ENCODE measurements at regions not wholly inside any gene's neighbourhood (a gene's known extent, or its start where the extent isn't known, plus 50 kb on each side); places are given as distances from the start of the nearest gene placed in this dataset.
"Not testable (repeated sequence)": the region's sequence is repeated elsewhere in the genome, so short reads cannot be mapped to it uniquely, and the experiment has no call there.

DNA sequence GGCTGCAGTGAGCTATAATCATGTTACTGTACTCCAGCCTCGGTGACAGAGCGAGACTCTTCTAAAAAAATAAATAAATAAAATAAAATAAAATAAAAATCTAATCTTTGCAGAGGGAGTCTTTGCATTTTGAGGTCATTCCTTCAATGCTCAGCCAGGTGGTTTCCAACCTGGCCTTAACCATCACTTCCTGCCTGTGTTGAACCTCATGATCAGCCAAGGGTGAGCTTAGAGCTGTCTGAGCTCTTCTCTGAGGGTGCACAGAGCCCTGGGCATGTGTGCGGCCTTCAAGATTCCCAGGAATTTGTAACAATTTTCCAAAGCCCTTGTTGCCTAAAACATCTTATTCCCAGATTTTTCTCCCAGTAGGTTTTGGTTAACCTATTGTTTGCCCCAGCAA, 94.3 kb downstream of the KCNJ12 start:
- not testable (repeated sequence) for FAIRE-seq

DNA sequence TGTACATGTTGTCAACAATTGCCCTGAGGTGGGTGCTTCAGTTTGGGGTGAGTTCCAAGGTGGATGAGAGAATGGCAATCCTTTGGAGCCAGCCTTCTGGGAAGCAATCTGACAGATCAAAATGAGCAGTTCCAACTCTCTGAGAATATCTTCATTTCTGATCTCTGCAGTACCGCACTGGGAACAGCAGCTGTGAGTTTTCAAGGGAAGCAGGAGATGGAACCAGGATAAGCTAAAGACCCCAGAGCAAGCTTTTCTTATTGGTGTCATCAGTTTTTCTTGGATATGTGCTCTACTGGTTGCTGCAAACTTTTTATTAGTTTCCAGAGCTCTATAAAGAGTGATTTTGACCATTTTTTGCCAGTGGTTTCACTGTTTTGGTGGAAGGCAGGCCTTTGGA, 94.7 kb downstream of the KCNJ12 start:
- no peak for FAIRE-seq

DNA sequence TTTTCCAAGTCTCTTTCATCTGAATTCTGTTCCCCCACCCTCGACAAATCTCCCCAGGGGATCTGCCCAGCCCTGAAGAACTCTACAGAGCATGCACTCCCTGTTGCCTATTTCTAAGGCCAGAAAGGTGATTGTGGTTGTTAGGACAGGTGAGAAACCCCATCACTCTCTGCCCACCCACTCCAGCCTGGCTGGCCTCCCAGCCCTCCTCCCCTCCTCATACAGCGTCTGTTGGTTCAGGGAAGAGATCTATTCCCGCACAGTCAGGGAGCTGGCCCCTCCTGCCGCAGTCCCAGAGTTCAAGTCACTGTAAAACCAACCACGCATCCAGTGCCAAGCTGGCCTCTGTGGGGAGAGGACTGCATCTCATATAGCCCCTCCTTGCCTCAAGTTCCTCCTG, 98.7 kb downstream of the KCNJ12 start:
- FAIRE-seq: no peak

DNA sequence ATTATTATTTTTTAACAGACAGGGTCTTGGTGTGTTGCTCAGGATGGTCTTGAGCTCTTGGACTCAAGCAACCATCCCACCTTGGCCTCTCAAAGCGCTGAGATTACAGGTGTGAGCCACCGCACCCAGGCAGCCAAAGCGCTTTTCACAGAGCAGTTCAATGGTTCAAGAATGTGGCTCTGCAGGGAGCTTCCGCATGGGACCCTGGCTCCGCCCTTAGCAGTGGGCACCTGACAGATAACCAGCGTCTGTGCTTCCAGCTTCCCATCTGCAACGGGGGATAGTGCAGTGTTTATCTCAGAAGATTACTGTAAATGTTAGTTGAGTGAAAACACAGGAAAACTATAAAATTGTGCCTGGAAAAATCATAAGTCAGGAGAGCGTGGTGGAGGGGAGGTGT, 99.4 kb downstream of the KCNJ12 start:
- no peak for FAIRE-seq

DNA sequence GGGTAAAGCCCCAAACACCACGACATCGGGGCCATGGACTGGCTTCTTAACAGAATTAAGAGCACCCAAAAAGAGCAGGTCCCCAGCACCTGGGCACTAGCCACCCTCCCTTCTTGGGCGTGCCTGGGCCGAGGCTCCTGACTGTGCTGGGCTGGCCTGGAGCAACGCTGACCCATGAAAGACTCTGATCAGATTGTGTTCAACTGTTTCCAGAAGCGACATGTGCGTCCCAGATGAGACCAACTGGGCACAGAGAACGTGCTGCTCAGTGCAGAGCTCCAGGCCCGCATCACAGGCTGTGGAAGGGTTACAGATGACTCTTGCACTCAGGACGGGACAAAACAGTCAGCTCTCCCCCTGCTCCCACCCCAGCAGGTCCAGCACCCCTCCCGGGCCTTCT, 100.7 kb downstream of the KCNJ12 start:
- no peak for FAIRE-seq

DNA sequence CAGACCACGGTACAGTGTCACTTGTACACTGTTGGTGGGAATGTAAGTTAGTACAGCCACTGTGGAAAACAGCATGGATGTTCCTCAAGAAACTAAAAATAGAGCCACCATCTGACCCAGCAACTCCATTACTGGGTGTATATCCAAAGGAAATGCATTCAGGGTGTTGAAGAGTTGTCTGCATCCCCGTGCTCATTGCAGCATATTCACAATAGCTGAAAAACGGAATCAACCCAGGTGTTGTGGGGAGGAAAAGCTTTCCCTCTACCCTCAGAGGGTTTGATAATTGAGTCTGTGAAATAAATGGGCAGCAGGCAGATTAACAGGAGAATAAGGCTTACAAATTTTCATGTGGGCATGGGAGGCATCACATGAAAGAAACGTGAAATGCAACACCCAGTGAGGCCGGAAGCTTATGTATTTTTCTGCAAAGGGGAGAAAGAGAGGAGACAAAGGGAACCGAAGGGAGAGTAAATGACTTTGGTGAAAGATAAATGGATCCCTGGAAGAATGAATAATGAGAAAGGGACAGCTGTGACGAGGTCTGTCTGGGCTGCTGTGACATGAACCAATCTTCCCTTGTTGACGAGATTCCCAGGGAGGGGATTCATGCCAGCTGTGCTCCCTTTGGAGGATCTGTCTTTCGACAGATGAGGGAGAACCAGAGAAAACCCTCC, 106.2 kb downstream of the KCNJ12 start:
- no peak for FAIRE-seq

DNA sequence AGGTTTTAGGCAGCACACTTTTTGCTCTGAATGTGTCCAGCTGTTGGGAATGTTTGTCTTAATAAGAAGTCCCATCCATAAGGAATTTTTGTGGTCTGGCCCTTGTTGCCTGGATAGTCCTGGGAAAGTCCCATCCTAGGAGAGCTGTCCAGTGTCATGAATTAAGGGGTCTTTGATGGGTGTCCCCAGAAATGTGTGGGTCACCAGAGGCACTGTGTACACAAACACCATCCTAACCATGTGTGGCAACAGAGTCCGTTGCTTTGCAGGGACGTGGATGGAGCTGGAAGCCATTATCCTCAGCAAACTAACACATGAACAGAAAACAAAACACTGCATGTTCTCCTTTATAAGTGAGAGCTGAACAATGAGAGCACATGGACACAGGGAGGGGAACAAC, 111.9 kb downstream of the KCNJ12 start:
- not testable (repeated sequence) for FAIRE-seq

DNA sequence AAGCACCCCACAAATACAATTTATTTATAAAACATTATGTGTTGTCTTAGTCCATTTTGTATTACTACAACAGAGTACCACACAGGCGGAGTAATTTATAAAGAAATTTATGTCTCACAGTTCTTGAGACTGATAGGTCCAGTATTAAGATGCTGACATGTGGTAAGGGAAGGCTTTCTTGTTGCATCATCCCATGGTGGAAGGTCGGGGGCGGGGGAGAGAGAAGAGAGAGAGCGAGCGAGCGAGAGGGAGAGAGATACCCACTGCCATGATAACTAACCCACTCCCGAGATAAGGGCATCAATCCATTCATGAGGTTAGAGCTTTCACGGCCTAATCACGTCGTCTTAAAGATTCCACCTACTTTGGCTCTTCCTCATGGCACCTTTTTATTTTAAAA, 117.8 kb downstream of the KCNJ12 start:
- FAIRE-seq: no peak

DNA sequence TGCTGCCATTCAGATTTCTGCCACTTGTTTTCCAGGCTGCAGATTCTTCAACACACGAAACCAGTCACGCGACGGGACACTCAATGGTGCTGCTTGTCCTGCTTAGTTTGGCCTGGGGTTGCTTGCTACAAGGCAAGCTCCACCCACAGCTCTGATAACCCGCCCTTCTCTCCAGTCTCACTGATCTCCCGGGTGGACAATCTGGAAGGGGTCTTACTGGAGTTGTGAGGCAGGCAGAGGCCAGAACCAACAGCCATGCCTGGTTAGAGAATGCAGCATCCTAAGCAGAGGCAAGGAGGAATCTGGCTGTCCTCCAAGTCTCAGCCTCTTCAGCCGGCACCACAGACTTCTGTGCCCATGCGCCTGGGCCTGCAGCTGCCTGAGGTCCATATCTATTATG, 119.1 kb downstream of the KCNJ12 start:
- no peak for FAIRE-seq

DNA sequence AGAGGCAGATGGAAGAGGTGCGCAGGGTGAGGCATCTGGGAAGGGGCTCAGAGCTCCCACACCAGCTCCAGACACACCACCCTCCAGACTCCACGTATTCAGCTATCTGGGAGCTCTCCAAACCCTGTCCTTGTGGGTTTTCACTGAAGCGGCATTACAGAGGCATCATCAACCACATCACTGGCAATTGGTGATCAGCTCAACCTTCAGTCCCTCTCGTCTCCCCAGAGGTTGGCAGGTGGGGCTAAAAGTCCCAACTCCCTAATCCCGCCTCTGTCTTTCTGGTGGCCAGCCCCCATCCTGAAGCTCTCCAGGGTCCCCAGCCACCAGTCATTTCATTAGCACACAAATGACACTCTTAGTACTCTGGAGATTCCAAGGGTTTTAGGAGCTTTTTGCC, 123.9 kb downstream of the KCNJ12 start:
- no peak for FAIRE-seq

DNA sequence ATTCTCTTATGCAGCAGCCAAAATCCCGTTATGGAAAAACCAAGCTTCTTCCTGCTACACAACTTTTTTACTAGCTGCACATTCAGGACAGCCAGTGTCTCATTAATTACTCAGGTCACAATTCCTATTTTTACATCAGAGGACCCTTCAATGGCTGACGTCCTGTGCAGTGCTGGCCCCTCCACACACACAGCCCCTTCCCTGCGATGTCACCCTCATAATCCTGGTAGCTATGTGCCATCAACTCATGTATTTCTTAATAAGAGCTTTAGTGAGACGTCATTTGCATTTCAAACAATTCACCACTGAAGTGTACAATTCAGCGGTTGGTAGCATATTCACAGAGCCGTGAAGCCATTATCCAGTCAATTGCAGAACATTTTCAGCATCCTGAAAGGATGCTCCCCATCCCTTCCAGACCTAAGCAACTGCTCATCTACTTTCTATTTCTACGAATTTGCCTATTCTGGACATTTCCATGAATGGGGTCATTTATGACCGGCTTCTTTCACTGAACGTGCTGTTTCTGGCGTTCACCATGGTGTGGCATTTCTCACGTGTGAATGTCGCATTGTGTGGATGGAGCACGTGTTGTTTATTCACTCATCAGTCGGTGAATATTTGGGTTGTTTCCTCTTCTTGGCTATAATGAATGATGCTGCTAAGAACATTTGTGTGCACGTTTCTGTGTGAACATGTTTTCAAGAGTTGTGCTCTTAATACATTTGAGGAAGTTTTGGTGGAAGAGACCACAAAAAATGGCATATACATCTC, 126.0 kb downstream of the KCNJ12 start:
- FAIRE-seq: not testable (repeated sequence)

DNA sequence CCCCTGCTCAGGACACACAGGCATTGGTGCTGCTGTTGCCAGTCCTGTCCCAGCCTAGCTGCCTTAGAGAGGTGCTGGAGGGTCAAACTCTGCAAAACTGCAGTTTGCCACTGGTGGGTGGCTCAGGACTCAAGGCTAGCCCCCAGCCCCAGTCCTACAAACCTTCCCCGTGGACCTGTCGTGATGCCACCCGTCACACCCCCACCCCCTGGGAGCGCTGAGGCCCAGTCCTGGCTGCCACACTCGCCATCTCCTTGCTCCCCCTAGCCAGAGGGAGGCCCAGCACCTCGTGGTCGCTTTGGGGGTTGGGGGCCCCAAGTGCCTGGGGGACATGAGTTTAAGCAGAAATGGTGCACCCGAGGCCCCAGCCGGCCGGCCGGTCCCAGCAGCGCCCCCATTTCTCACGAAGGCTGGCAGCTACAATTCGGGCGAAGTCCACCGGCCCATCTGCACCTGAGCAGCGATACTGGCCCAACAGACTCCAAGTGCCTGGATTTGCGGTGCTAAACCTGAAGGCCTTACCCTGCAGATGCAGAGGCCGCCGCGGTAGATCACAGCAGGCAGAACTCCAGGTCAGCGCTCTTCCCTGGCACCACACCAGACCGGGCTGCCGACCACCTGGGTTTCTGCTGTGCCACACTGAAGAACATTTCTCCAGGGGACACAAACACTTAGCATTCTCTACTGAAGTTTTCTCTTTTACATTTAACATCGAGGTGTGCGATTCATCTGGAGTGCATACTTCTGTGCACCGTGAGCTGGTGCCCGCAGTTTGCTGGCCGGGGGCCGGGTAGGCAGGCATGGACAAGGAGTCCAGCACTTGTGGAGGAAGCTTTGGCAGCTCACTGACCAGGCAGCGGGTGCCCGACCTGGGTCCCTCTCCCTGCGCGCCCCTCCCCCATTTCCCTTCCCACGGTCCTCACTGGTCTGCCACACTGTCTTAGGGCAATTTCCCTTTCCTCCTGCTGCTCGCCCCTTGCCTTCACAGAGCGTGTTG, 130.0 kb downstream of the KCNJ12 start:
- no peak for FAIRE-seq

DNA sequence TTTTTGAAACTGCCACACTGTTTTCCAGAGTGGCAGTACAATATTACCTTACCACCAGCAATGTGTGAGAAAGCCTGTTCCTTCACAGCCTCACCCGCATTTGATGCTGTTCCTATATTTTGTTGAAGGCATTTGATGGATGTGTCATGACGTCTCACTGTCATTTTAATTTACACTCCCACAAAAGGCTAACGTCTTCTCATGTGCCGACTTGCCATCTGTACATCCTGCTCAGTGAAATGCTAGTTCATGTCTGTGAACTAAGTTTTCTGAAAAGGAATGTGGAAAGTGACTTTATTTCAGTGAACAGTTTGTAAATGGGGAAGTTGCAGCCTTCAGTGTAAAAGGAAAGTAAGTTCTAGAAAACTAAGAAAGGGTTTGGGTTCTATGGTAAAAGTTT, 131.6 kb downstream of the KCNJ12 start:
- FAIRE-seq: not testable (repeated sequence)

DNA sequence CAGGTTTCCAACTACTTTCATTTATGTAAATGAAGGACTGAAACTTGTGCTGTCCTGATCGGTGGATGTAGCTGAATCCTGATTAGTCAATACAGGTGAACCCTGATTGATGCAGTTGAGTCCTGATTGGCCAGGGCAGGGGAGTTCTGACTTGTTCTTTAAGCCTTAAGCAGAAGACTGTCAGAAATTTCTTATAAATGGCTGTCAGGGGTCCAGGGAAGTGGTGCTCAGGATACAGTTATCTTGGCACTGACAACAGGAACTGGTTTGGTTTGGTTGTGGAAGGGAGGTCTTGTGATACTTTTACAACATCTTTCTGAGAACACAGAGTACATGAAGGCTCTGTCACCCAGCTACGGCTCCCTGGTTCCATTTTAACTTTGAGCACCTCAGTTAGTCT, 132.1 kb downstream of the KCNJ12 start:
- no peak for FAIRE-seq

DNA sequence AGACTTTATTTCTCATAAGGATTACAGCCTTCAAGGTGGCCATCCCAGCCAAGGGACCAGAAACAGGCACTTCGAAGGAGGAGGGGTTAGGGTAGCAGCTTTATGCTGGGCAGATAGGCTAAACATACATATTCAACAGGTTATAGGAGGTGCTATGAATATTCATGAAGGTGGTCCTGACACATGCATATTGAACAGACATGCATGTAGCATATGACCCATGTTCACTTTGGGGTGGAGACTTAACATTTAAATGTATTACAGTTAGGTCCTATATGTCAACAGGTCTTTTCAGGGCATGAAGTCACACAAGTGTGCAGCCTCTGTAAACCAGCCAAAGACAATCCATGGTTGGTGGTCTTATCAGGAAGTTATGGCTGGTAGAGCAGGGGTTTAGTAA, 133.2 kb downstream of the KCNJ12 start:
- FAIRE-seq: not testable (repeated sequence)

DNA sequence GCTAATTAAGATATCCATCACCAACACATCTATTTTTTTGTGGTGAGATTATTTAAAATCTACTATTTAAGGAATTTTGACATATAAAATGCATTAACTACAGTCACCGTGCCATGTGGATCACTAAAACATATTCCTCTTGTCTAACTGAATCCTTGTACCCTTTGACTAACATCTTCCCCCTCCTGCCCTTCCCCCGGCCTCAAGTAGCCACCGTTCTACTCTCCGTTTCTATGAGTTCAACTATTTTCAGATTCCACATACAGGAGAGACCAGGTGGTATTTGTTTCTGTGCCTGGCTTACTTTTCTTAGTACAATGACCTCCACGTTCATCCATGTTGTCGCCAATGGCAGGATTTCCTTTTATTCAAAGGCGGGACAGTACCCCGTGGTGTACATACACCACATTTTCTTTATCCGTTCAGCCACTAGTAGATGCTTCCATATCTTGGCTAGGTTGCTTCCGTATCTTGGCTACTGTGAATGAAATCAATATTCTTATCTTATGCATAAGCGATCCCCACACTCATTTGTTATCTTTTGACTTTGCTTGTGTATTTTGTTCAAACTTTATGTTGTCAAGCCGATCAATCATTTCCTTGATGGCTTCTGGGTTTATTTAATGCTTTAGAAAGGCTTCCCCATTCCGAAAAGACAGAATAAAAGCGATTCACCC, 134.7 kb downstream of the KCNJ12 start:
- FAIRE-seq: no peak

DNA sequence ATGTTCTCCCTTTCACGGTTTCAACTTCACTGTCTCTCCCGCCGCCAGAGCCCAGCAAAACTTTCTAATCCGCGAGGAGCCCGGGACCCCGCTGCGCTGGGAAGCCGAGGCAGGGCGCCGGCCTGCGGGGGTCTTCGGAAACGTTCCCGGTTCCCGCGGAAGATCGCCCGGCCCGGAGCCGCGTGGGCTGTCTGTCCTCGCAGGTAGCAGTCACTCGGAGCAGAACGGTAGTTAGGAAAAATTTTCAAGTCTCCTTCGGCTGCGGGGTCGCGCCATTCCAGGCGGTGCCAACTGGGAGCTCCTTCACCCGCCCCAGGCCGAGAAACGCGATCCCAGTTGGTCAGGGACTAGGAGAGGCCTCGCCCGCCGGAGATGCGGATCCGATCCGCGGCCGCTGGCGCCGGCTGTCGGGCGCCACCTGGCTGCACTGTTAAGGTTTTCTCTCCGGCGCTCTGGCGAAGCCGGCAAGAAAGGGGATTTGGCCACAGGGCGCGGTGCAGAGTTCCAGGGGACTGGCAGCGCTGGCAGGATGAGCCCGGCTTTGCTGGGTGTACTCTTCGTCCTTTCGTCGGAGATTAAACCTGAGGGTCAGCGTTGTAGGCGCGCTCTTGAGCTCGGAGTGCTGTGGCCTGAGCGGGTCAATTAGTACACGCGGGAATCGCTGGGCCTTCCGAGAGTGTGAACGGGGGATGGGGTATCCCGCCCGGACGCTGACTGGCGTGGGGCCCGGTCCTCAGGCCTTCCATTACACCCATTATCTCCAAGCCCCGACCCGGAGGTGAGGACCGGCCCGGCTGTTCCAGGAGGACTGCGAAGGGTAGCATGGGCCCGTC, 135.4 kb downstream of the KCNJ12 start:
- FAIRE-seq: peak; percentile 90

DNA sequence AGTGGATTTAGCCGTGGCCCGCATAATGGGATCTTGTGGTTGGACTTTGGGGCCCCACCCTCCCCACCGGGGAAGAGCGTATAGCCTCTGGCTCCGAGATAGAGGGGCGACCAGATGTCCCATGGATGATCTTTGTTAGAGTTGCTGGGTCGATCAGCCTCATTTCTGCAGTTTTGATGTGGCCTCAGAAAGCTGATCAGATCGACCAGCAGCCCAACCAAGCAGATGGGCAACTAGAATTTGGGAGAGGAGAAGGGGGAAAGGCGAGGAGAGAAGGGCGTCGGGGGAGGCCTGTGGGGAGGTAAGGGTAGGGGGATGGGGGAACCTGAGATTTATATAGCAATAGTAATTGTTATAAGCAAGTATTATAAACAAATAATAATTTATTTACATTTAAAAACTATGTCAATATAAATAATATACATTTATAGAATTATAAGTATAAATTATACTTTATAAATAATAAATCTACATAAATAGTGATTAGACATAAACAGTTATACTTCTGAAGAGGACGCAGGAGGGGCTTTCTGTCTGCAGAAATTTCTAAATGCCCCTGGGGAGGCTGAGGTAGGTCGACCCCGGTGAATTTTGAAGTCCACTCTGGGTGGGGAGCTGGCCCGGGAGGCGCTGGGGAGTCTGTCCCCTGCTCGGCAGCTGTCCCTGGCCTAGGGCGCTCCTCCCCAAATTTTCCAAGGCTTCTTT, 136.3 kb downstream of the KCNJ12 start:
- no peak for FAIRE-seq

DNA sequence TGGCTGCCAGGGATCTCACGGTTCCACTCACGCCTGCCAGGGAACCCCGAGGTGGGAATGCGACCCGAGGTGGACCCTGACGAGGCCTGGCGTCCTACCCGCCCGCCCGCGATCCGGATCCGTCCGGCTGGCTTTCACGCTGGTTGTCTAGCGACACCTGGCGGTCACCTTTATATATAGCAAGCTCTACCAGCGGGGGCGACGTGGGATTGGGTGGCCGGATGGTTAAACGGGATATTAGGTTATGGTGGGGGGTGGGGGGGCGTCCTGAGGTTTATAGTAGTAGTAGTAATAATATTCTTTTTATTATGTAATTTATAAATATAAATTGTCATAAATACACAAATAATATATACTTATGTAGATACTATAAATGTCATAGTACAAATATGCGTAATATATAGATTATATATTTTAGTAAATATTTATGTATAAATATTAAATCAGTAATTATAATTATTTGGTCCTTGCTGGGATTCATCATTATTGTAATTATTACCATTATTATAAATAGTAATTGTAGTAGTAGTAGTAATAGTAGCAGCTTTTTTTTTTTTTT, 136.9 kb downstream of the KCNJ12 start:
- peak; percentile 93 for FAIRE-seq

DNA sequence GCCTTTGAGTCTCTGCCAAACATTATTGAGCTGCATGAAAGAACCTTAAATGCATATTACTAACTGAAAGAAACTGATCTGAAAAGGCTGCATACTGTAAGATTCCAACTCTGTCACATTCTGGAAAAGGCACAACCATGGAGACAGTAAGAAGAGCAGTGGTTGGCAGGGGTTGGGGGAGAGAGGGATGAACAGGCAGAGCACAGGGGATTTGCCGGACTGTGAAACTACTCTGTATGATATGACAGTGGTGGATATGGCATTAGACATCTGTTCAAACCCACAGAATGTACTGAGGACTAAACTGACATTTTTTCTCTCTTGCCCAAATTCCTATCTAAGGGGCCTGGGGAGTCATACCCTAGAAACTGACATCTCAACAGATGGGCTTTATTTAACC, 138.4 kb downstream of the KCNJ12 start:
- not testable (repeated sequence) for FAIRE-seq

Measured in endometrium (tissue), 2 donors.